Body of pancreas (tissue), 4 donors: ENCODE measurements at regions not wholly inside any gene's neighbourhood (a gene's known extent, or its start where the extent isn't known, plus 50 kb on each side); places are given as distances from the start of the nearest gene placed in this dataset.

Source experiments
- ATAC-seq: fragments of 150-250 bp; one replicate; pipeline ENCODE4 v1.9.1; 2016
- DNase-seq, 4 donors: peaks; one replicate each; pipeline ENCODE4 v3.0.0-alpha.2; 2019
- H3K27ac ChIP-seq, 4 donors: fragments of 200-600 bp; sonication (generic); 1 replicate in 3 of 4; 2 replicates in 1 of 4; pipeline versions ENCODE4 v1.5.1 to v1.6.1; 2016 to 2019; ENCODE audit warnings: mild to moderate bottlenecking in 1 of 4, mixed read lengths in 1 of 4, moderate library complexity in 1 of 4
- H3K27me3 ChIP-seq, 2 donors: fragments of 200-600 bp; sonication (generic); one replicate each; pipeline ENCODE4 v1.6.0; 2016; ENCODE audit warnings: mild to moderate bottlenecking in 1 of 2
- H3K36me3 ChIP-seq, 2 donors: fragments of 200-600 bp; sonication (generic); replicated peaks in 1 of 2; 2 replicates each; pipeline ENCODE4 v1.5.1; 2016; ENCODE audit warnings: low read depth in 2 of 2; ENCODE audit not compliant: insufficient read depth in 1 of 2
- H3K4me1 ChIP-seq: fragments of 200-600 bp; sonication (generic); one replicate; pipeline ENCODE4 v1.6.0; 2016
- H3K4me3 ChIP-seq, 2 donors: fragments of 200-600 bp; sonication (generic); 1 replicate in 1 of 2; 2 replicates in 1 of 2; pipeline ENCODE4 v1.5.1; 2016 to 2019
- H3K9me3 ChIP-seq, 3 donors: fragments of 200-600 bp; sonication (generic); 1 replicate in 2 of 3; 2 replicates in 1 of 3; pipeline ENCODE4 v1.5.1; 2016
- POLR2A ChIP-seq, 3 donors: fragments of 450-650 bp; IDR thresholded peaks; one replicate each; pipeline ENCODE4 v1.6.1; 2016; ENCODE audit warnings: antibody characterized with exemption in 3 of 3, mild to moderate bottlenecking in 2 of 3
- WGBS, 2 donors: methylation state at CpG; one replicate each; pipeline ENCODE4 v1.1.5; 2017; 5-methylcytosine and 5-hydroxymethylcytosine counted together
- intact Hi-C: fragments of 100-400 bp; cut with DNase I; formaldehyde crosslinking; loops from one replicate; pipeline ENCODE4 v1.15.1; 2023
- TF ChIP-seq, protein P1 (sequence below), 7 experiments: fragments of 450-650 bp in 4 of 7; fragments of 200-600 bp in 3 of 7; sonication (generic) in 3 of 7; IDR thresholded peaks; one replicate each; pipeline ENCODE4 v1.5.1; 2016 to 2019; ENCODE audit warnings: antibody characterized with exemption in 7 of 7

DNA sequence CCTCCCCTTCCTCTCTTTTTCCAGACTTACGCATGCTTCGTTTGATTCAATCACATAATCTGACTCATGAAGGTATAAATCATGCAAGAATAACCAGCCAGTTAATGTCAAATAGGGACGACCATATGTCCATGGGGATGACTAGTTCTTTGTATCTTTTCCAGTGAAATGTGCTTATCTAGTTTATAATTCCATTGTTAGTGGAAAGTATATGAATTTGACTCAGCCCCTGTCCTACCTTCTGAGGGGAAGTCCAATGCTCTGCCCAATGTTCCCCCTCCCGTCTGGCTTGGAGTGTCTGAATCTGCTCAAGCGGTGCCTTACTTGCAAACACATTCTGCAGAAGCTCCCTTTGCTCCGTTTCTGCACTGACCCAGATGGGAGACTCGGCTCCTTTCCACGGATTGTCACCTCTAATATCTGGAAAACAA lies 55.0 kb upstream of the EPHB3 start:
- Histone ChIP-seq H3K36me3 (no peaks in the 10 kb centered on the region), H3K4me3 (no peak overlapping the region), H3K9me3 (no peaks in the 10 kb centered on the region), H3K27ac (no peak overlapping the region), H3K27me3 (no peaks in the 10 kb centered on the region), H3K4me1 (no peaks in the 10 kb centered on the region)
- ATAC-seq (no peak), DNase-seq (no peak)
- 66 to 69% methylated on average over 8 of the region's 8 CpGs for WGBS, 2 donors
- TF ChIP-seq, protein P1, sequence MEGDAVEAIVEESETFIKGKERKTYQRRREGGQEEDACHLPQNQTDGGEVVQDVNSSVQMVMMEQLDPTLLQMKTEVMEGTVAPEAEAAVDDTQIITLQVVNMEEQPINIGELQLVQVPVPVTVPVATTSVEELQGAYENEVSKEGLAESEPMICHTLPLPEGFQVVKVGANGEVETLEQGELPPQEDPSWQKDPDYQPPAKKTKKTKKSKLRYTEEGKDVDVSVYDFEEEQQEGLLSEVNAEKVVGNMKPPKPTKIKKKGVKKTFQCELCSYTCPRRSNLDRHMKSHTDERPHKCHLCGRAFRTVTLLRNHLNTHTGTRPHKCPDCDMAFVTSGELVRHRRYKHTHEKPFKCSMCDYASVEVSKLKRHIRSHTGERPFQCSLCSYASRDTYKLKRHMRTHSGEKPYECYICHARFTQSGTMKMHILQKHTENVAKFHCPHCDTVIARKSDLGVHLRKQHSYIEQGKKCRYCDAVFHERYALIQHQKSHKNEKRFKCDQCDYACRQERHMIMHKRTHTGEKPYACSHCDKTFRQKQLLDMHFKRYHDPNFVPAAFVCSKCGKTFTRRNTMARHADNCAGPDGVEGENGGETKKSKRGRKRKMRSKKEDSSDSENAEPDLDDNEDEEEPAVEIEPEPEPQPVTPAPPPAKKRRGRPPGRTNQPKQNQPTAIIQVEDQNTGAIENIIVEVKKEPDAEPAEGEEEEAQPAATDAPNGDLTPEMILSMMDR (IDR thresholded peaks at IDR 0.05) = no peak
- no peak for TF ChIP-seq POLR2A (IDR thresholded peaks at IDR 0.05)
- intact Hi-C loops = no loop called here

DNA sequence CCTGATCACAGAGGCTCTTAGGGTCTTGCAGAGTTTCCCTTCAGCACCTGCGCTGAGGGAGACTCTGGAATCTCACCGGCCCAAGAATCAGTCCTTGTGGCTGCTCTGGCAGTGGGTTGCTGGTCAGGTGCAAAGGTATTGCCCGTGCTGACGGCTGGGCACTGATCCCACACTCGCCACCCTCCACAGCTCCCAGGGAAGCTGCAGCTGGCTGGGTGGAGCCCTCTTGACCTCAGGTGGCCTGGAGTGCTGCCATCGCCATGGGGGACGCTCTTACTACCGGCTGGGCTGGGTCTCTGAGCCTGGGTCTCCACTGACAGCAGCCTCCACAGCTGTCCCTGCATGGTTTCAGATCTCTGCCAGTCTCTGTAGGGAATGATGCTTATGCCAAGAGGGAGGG lies 52.6 kb upstream of the EPHB3 start:
- H3K27me3 ChIP-seq = no peaks in the 10 kb centered on the region
- no peaks in the 10 kb centered on the region for H3K36me3 ChIP-seq
- H3K4me1 ChIP-seq = peaks cover 10% of the 10 kb centered on the region
- H3K27ac ChIP-seq = no peak overlapping the region
- H3K9me3 ChIP-seq = no peaks in the 10 kb centered on the region
- TF ChIP-seq POLR2A (IDR thresholded peaks at IDR 0.05) = no peak
- TF ChIP-seq, protein P1 (IDR thresholded peaks at IDR 0.05) = no peak
- DNase-seq (peak in 2 of 4 donors; percentile 34 to 43), ATAC-seq (no peak)
- no peak overlapping the region for H3K4me3 ChIP-seq
- intact Hi-C loops = no loop called here
- 33% methylated on average over 8 of the region's 8 CpGs; no CpG with 5 or more reads in 1 of the 2 donors for WGBS, 2 donors

DNA sequence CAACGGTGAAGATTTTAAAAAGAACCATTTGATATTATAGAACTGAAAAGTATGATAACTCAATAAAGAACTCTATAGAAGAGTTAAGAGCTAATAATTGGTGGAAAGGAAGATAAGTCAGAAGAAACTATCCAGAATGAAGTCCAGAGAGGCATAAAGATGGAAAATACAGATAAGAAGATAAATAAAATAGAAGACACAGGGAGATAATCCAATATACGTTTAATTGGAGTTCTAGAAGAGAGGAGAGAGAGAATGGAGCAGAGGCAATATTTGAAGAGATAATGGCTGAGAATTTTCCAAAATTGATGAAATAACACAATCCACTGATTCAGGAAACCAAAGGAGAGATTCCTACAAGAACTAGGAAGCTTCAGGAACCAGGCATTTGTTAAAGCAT lies 49.8 kb upstream of the EPHB3 start:
- 87% methylated on average over 2 of the region's 2 CpGs for WGBS, 2 donors
- H3K9me3 ChIP-seq = no peaks in the 10 kb centered on the region
- ATAC-seq = no peak
- H3K4me3 ChIP-seq = no peak overlapping the region
- no peaks in the 10 kb centered on the region for H3K27me3 ChIP-seq
- peaks cover 13% of the 10 kb centered on the region for H3K4me1 ChIP-seq
- intact Hi-C loops = loop anchor here (10.0 kb wide), 1 partner anchor 97 kb away; no protein-coding TSS in a partner anchor
- H3K27ac ChIP-seq = no peak overlapping the region
- DNase-seq = no peak
- TF ChIP-seq POLR2A (IDR thresholded peaks at IDR 0.05) = no peak
- TF ChIP-seq, protein P1 (IDR thresholded peaks at IDR 0.05) = no peak
- H3K36me3 ChIP-seq = no peaks in the 10 kb centered on the region
